Left cardiac atrium (tissue), 4 donors: ENCODE measurements at regions not wholly inside any gene's neighbourhood (a gene's known extent, or its start where the extent isn't known, plus 50 kb on each side); places are given as distances from the start of the nearest gene placed in this dataset.

Experiments
- ATAC-seq, 2 donors: fragments of 200-7000 bp; cut with Tn5 transposase; one replicate each; pipeline ENCODE4 v1.9.1; 2020; ENCODE audit warnings: mild to moderate bottlenecking in 2 of 2, moderate library complexity in 2 of 2
- DNase-seq: peaks from one replicate; pipeline ENCODE4 v3.0.0-alpha.2; 2020
- intact Hi-C, 2 donors: fragments of 100-400 bp; cut with DNase I; formaldehyde crosslinking; loops; one replicate each; pipeline versions ENCODE4 v1.14.1 to v1.15.1; 2022 to 2023
- donor health status: DM: no; HTN: yes; CAD: no.
- donor health status: DM: no; HTN: yes; CAD: no; lungs with severe emphysema.
- donor health status: DM: yes; HTN: yes; CAD: no.
- donor health status: Dilated cardiomyopathy.

DNA sequence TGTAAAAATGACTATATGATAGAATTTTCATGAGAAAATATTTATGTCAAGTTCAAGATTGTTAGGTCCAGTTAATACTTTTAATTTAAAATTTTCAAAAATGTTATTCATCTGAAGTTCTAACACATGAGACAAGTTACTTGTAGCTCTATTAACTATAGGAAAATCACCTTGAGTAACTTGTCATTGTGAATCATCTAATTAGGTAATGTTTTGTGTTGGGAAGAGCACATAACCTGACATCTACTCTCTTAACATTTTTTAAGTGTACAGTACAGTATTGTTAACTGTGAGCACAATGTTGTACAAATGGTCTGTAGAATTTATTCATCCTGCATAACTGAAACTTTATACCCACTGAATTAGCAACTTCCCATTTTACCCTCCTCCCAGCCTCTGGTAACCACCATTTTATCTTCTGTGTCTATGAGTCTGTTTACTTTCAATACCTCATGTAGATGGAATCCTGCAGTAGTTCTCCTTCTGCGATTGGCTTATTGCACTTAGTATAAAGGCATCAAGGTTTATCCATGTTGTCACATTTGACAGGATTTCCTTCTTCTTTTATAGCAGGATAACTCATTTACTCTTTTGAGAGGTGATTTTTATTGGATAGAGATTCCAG, 54.6 kb downstream of the ARL4A start:
- ATAC-seq (no peak), DNase-seq (no peak)
- intact Hi-C loops, result no loop called here

DNA sequence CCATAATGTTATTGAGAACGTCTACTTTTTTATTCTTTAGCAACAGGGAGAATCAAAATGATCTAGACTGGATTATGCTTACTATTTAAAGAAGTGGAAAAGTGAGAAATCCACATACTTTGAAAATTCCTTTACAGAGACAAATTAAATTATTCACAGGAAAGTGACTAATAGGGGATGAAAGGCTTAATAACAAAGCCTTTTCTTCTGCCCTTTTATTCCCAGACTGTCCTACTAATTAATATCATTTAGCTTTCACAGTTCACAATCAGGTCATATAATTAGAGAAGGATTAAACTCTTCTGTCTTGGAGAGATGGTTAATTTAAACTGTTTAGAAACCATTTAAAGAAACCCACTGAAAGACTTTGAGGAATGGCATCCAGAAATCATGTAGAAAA, 58.8 kb downstream of the ARL4A start:
- DNase-seq (no peak), ATAC-seq (no peak)
- intact Hi-C loops, result no loop called here

DNA sequence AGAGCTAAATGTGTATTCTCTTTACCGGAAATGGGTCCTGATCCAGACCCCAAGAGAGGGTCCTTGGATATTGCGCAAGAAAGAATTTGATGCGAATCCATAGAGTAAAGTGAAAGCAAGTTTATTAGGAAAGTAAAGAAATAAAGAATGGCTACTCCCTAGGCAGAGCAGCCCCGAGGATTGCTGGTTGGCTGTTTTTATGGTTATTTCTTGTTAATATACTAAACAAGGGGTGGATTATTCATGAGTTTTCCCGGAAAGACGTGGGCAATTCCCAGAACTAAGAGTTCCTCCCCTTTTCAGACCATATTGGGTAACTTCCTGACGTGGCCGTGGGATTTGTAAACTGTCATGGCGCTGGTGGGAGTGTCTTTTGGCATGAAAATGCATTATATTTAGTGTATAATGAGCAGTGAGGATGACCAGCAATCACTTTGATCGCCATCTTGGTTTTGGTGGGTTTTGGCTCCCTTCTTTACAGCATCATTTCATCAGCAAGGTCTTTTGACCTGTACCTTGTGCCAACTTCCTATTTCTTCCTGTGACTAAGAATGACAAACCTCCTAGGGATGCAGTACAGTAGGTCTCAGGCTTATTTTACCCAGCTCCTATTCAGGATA, 60.4 kb downstream of the ARL4A start:
- DNase-seq, result no peak
- no peak for ATAC-seq
- intact Hi-C loops, result no loop called here

DNA sequence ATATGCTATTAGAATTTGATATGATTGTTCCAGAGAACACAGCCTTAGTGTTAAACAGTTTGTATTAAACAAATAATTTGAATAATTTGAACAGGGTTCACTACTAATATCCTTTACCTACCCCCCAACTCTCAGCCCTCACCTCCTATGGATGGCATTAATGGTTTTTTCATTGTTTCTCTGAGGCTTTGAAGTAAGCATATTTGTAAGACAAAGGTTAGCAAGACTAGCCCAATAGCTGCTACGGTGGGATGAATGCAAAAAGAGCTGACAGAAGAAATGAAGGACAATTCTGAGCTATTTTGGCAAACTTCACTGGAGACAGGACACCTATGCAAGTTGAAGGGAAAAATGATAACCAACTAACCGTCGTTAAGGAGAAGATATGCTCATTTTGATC, 61.6 kb downstream of the ARL4A start:
- intact Hi-C loops, result no loop called here
- no peak for DNase-seq
- no peak for ATAC-seq

DNA sequence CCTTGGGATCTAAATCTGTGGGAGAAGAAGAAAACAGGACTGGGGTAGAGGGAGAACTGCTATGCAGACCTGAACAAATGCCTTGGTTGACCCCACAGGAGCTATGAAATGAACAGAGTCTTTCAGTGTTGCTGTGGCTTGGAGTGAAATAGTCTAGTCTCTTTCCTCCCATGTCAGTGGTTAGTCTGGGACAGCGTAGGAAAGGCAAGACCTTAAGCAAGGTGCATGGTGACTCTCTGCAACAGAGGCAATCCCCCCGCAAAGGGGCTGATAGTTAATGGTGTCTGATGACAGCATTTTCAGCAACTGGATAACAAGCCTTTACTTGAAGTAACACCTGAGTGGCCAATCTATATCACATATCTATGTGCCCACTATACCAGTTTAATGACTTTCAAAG, 62.3 kb downstream of the ARL4A start:
- intact Hi-C loops, result no loop called here
- no peak for ATAC-seq
- no peak for DNase-seq

DNA sequence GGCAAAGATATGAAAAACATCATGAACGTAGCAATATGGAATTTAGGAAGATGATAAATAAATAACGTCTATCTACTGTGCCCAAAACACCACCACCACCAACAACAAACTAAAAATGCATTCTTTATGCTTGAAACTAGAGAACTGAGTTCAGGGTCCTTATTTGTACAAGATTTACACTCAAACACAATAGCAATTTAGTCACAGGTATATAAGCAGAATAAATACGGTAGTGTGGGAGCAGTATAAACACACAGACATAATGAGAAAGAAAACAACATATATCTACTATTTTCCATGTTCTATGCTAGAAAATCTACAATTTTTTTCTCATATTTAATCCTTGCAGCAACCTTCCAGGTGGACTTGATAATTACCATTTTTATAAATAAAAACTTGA, 64.3 kb downstream of the ARL4A start:
- ATAC-seq, result no peak
- intact Hi-C loops, result no loop called here
- no peak for DNase-seq

DNA sequence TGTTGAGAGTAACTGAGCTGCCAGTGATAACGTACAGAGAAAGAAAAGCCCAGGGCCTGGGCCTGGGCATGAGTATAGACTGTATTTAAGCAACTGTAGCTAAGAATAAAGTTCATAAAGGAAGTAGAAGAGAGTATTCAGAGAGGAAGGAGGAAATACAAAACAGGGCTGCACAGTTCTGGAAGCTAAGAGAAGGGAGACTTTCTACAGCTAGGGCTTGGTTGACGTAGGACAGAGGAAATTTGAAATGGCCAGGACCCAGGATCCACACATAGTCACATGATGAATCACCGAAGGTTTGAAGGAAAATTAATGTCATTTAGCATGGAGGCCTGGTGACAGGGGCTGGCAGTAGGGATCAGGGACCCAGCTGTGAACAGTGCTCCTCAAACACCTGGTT, 66.7 kb downstream of the ARL4A start:
- intact Hi-C loops, result no loop called here
- DNase-seq (no peak), ATAC-seq (peak in 1 of 2 donors; percentile 42)

DNA sequence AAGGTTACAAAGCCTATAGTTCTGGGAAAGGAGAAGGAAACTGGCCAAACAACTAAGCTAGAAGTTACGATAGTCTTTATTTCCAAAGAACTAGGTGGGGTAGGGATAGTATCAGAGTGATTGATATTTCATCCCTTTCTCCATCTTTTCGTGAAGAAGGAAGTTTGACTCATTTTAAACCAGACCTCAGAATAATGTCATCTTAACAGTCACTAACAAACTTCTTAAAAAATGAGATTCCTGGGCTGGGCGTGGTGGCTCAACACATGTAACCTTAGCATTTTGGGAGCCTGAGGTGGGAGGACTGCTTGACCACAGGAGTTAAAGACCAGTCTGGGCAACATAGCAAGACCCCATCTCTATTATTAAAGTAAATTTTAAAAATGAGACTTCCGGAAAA, 69.4 kb downstream of the ARL4A start:
- no peak for ATAC-seq
- intact Hi-C loops, result no loop called here

DNA sequence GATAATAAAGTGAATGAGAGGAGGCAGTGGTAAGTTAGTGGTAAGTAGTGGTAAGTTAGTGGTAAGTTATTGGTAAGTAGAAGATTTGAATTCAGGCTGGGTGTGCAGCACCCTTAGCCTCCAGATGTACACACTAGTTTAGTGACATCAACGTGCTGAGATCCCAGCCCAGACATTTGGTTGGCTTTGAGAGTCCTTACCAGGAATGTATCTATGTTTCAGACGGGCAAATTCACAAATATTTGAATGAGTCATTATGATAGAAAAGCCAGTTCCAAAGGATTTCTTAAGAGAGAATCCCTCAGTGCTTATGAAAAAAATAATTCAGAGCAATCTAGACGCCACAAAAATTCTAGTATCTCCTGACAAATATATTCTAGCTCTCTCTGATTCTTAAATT, 70.0 kb downstream of the ARL4A start:
- DNase-seq (no peak), ATAC-seq (peak in 1 of 2 donors; percentile 60)
- intact Hi-C loops, result no loop called here

More for the DNA sequence above, 69.4 kb downstream of the ARL4A start:
- DNase-seq, result no peak

DNA sequence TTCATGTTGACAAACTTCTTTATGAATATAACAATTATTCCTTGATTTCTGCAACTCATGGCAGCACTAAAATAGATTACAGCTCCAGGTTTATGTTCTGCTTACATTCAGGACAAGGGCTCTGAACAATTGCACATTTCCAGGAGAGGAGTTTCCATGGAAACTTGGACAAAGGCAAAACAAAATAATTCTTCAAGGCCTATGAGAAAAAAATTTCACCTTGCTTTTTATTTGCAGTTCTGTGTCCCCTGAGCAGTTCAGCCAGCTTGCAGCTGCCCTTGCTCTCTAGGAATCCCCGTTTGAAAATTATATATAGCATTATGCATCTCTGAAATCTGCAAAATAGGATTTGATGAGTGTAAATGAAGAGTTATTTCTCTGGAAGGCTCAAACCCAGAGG, 71.7 kb downstream of the ARL4A start:
- DNase-seq, result no peak
- intact Hi-C loops, result no loop called here

DNA sequence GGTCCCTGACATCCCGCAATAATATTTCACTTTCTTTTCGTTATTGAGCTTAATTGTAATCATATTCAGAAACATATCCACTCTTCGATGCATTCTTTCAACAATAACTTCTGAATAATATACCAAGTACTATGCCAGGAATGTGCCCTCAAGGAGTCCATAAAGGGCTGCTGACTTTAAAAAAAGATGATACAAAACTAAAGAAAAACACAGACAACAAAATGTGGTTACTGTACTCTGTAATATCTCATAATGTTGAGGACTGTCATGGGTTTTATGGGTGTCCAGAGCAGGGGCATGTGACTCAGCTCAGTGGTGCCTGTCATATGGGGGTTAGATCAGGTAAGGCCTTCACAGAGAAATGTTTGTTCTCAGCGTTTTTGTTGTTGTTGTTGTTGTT, 73.7 kb downstream of the ARL4A start:
- intact Hi-C loops, result no loop called here
- DNase-seq, result no peak
- no peak for ATAC-seq

More for the DNA sequence above, 71.7 kb downstream of the ARL4A start:
- no peak for ATAC-seq

DNA sequence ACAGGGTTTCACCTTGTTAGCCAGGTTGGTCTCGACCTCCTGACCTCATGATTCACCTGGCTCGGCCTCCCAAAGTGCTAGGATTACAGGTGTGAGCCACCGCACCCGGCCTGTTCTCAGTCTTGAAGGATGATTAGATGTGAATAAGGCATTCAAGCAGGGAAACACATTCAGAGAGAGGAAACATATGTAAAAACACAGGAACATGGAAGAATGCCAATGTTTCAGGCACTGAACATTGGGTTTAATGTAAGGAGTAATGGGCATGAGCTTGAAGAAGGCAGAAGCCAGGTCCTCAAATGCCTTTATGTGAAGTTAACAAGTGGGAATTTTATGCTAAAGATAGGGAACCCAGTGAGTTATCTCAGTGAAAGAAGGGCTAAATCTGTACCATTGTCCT, 74.3 kb downstream of the ARL4A start:
- DNase-seq (no peak), ATAC-seq (no peak)
- intact Hi-C loops, result no loop called here

DNA sequence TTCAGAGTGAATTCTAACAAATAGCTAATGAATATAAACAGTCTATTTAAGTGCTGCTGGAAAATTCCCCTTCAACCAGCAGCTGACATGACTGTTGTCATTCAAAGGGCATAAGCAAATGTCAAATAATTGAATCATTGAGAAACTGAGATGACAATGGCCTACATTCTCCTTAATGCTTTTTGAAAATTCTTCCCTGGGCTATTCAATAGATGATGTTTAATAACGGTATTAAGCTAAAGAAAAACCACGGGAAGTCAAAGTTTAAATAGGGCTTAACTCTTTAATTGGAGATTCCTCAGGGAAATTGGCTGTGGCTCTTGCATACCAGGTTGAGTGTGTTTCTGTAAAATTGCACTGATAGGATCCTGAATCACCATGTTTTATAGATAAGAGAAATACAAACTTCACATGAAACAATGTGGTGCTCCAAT, 77.0 kb downstream of the ARL4A start:
- intact Hi-C loops, result no loop called here
- ATAC-seq (no peak), DNase-seq (no peak)

DNA sequence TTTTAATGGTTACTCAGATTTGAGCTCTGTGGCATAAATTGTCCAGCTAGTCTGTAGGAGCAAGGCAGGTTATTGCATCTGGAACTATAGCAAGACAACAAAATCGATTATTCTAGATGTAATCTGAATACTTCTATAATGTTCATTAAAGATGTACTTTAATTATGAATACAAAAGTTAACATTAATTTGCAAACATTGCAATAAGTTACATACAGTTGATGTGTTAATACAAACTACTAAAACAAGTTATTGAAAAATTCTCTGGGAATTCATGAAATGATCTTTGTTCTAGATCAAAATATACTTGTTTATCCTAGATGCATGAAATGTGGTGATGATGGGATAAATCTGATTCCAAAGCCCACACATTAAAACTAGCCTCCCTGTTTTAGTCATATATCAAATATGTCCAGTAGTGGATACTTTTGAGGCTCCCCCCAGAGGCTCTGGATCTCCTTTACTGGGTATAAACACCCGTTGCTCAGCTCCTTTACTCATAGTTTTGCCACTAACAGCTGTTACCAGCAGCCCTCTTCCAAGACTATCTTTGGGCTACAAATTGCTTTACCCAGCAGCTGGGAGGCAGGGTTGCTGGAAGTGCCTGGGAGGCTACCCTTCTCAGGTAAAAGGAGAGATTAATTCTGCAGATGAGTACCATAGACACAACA, 78.1 kb downstream of the ARL4A start:
- ATAC-seq, result no peak

DNA sequence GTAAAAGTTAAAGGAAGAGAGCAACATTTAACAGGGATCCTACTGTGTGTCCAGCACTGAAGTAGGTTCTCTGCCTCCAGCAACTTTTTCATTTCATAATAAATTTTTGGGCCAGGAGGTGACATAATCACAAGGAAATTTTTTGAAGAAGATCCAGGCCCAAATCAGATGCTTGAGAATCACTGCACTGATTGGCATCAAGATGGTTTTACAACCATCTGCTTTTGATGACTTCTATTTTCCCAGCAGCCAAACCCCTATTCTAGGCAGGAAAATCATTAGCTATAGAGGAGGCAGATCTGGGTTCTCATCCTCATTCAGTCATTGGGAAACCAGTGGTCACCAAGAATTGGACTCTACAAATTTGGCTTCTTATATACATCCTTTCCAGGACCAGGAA, 79.0 kb downstream of the ARL4A start:
- ATAC-seq (no peak), DNase-seq (no peak)
- intact Hi-C loops, result no loop called here

More for the DNA sequence above, 78.1 kb downstream of the ARL4A start:
- no peak for DNase-seq
- intact Hi-C loops, result no loop called here

DNA sequence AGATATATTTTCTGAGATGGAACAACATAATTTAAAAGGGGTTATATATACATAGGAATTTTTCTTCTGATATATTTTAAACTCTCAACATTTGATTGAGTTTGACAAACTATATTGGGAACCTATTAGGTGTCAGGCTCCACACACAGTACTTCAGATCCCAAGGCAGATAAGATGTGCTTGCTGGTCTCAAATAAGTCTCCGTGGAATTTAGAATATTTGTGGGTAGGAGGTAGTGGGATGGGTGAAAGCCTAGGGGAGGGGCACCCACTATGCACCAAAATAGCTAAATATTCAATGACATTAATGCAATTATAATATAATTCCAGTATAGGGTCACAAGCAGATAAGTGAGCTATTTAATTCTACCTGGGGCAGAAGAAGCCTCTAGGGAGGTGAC, 81.5 kb downstream of the ARL4A start:
- DNase-seq (no peak), ATAC-seq (no peak)
- intact Hi-C loops, result no loop called here

DNA sequence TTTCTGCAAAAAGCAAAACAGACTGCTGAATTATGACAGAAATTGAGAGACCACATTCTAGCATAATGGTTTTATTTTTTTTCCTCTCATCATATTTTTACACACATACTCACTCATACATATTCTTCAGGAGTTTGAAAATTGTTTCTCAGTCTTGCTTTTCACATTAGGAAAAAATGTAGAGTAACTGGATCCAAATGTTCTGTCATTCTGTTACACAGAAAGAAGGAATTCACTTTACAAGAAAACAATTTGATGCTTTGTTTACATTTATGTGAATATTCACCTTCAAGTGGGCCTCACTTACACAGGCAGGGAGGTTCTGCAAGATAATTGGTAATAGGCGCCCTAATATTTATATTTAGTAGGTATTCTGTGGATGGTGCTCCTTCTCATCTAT, 82.0 kb downstream of the ARL4A start:
- no peak for ATAC-seq
- intact Hi-C loops, result no loop called here

DNA sequence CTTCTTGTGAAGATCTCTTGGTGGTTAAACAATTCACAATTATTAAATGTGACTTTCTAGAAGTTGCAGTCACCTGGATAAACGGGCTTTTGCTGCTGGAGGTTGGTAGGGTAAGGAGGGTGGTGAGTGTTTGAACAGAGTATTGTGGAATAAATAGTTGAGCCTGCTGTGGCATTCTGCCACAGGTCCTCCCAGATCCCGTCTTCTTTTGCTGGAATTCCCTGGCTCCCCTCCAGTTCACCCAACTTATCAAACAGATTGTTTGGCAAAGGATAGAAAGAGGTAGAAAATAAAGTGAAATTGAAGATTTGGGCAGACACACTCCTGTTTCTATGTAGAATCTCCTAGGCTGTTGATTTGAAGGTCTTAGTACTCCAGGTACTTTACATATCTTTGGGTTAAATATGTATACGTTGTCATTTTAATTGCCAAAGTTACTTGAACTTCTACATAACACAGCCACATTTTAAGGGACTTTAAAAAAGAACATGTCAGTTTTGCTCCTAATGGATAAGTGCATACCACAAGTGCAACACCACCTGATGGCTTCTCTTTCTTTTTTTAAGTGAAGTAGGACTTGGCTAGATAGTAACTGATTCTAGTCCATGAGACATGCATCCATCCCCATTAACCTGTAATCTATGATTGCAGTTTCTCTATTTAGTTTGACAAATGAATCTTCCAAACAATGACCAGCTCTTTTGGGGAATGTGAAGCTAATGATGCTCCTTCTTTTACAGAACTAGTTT, 83.0 kb downstream of the ARL4A start:
- intact Hi-C loops, result loop anchor here in 1 of 2 donors (5.0 kb wide), 1 partner anchor 83 kb away; the partner anchor contains the start of gene ARL4A
- DNase-seq, result peak; percentile 56
- ATAC-seq, result peak; percentile 62 to 70

More for the DNA sequence above, 82.0 kb downstream of the ARL4A start:
- no peak for DNase-seq

DNA sequence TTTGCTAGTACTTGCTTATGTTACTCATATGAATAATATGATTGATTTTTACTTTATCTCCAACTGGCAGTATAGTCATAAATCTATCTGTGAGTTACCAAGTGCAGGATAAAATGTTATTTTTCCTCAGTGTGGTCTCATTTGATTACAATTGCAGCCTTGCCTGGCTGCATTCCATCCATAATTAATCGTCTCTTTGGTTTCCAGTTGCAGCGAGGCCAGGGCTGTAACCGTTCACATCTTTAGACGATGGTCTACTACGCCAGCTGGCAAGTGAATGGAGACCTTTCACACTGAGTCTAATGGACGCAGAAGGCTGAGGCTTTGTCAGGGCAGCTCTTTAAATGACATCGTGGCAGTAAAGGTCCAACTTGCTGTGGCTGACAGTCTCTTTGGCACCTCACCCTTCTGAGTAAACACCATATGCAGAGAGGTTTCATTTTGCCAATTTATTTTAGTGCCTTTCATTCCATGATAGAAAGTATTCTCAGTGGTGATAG, 84.0 kb downstream of the ARL4A start:
- ATAC-seq, result peak; percentile 89 to 90
- intact Hi-C loops, result loop anchor here in 1 of 2 donors (5.0 kb wide), 1 partner anchor 84 kb away; the partner anchor contains the start of gene ARL4A
- DNase-seq, result peak; percentile 35

DNA sequence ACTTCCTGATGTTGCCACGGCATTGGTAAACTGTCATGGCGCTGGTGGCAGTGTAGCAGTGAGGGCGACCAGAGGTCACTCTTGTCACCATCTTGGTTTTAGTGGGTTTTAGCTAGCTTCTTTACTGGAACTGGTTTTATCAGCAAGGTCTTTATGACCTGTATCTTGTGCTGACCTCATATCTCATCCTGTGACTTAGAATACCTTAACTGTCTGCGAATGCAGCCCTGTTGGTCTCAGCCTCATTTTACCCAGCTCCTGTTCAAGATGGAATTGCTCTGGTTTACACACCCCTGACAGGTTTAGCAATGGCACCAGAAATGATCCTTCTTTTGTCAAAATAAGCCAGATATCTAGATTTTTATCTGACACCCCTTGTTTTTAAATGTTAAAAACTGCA, 85.3 kb downstream of the ARL4A start:
- ATAC-seq (no peak), DNase-seq (no peak)
- intact Hi-C loops, result loop anchor here in 1 of 2 donors (5.0 kb wide), 1 partner anchor 85 kb away; the partner anchor contains the start of gene ARL4A
